Adrenal gland (tissue), 9 donors: ENCODE measurements at regions not wholly inside any gene's neighbourhood (a gene's known extent, or its start where the extent isn't known, plus 50 kb on each side); places are given as distances from the start of the nearest gene placed in this dataset.

Experiments used
- DNase-seq, 7 donors: peaks; one replicate each; pipeline ENCODE4 v3.0.0-alpha.2; 2019 to 2020
- H3K27ac ChIP-seq, 5 donors: fragments of 200-600 bp; sonication (generic) in 4 of 5; 1 replicate in 3 of 5; 2 replicates in 2 of 5; pipeline versions ENCODE4 v1.5.1 to v1.8.0; 2016 to 2020; ENCODE audit warnings: mild to moderate bottlenecking in 1 of 5
- H3K27me3 ChIP-seq: fragments of 200-600 bp; 2 replicates; pipeline ENCODE4 v1.8.0; 2021
- H3K36me3 ChIP-seq, 2 donors: fragments of 200-600 bp; replicated peaks in 1 of 2; 1 replicate in 1 of 2; 2 replicates in 1 of 2; pipeline versions ENCODE4 v1.5.1 to v1.8.0; 2018 to 2022
- H3K4me1 ChIP-seq, 2 donors: fragments of 200-600 bp; replicated peaks in 1 of 2; 1 replicate in 1 of 2; 2 replicates in 1 of 2; pipeline versions ENCODE4 v1.5.1 to v1.8.0; 2018 to 2021
- H3K4me3 ChIP-seq, 4 donors: fragments of 200-600 bp; sonication (generic) in 3 of 4; one replicate each; pipeline ENCODE4 v1.5.1; 2016 to 2018
- H3K9me3 ChIP-seq, 3 donors: fragments of 200-600 bp; sonication (generic) in 1 of 3; replicated peaks in 1 of 3; 1 replicate in 2 of 3; 2 replicates in 1 of 3; pipeline versions ENCODE4 v1.5.1 to v1.8.0; 2016 to 2021
- CTCF ChIP-seq, 6 experiments: fragments of 450-650 bp in 4 of 6; fragments of 200-600 bp in 2 of 6; sonication (generic) in 1 of 6; IDR thresholded peaks; 1 replicate in 5 of 6; 2 replicates in 1 of 6; pipeline versions ENCODE4 v1.5.1 to v1.8.0; 2016 to 2021; ENCODE audit warnings: antibody characterized with exemption in 6 of 6, mild to moderate bottlenecking in 2 of 6, moderate library complexity in 1 of 6
- POLR2A ChIP-seq, 2 donors: fragments of 450-650 bp; IDR thresholded peaks; one replicate each; pipeline ENCODE4 v1.6.1; 2017; ENCODE audit warnings: antibody characterized with exemption in 2 of 2, mild to moderate bottlenecking in 2 of 2, moderate library complexity in 1 of 2
- WGBS, 4 donors: extraction: QIAGEN DNeasy Blood & Tissue Kit in 2 of 4; methylation state at CpG; one replicate each; pipeline versions ENCODE4 v1.1.5 to v1.1.7; 2013 to 2017; 5-methylcytosine and 5-hydroxymethylcytosine counted together
- intact Hi-C, 2 donors: fragments of 100-400 bp; cut with DNase I; formaldehyde crosslinking; loops; one replicate each; pipeline versions ENCODE4 v1.14.1 to v1.15.0; 2022 to 2023
- donor health status: healthy with polysubstance abuse.
- donor health status: Bipolar disorder and iron deficiency.
- donor health status: DM: yes; HTN: yes; CAD: no.
- donor health status: DM: no; HTN: no; CAD: no.
- donor health status: DM: no; HTN: no; CAD: no.

- intact Hi-C loops: no loop called here
- Histone ChIP-seq H3K36me3 (no peaks in the 10 kb centered on the region), H3K4me3 (no peak overlapping the region), H3K4me1 (no peaks in the 10 kb centered on the region), H3K27ac (no peak overlapping the region), H3K27me3 (no peaks in the 10 kb centered on the region), H3K9me3 (no peaks in the 10 kb centered on the region)
- TF ChIP-seq POLR2A (IDR thresholded peaks at IDR 0.05) (no peak), CTCF (IDR thresholded peaks at IDR 0.05) (no peak)
- no peak for DNase-seq
- 66 to 91% (median 83%) methylated on average over 5 to 7 of the region's 7 CpGs for WGBS, 4 donors
Observed at GRCh38 chrX:113370006-113370405, 529.4 kb upstream of the AMOT start.

GRCh38 chrX:113369056-113369455, 528.4 kb upstream of the AMOT start:
- TF ChIP-seq POLR2A (IDR thresholded peaks at IDR 0.05) (no peak), CTCF (IDR thresholded peaks at IDR 0.05) (no peak)
- DNase-seq: no peak
- Histone ChIP-seq H3K4me1 (no peaks in the 10 kb centered on the region), H3K27ac (no peak overlapping the region), H3K4me3 (no peak overlapping the region), H3K27me3 (no peaks in the 10 kb centered on the region), H3K36me3 (no peaks in the 10 kb centered on the region), H3K9me3 (no peaks in the 10 kb centered on the region)
- intact Hi-C loops: no loop called here
- 66 to 86% (median 73%) methylated on average over 3 of the region's 3 CpGs for WGBS, 4 donors

GRCh38 chrX:113353134-113353533, 512.5 kb upstream of the AMOT start:
- Histone ChIP-seq H3K9me3 (no peaks in the 10 kb centered on the region), H3K27me3 (peaks cover 9% of the 10 kb centered on the region), H3K36me3 (no peaks in the 10 kb centered on the region), H3K27ac (no peak overlapping the region), H3K4me3 (no peak overlapping the region), H3K4me1 (no peaks in the 10 kb centered on the region)
- WGBS, 4 donors: 66 to 88% (median 80%) methylated on average over 6 to 9 of the region's 9 CpGs
- no peak for DNase-seq
- intact Hi-C loops: no loop called here
- TF ChIP-seq POLR2A (IDR thresholded peaks at IDR 0.05) (no peak), CTCF (IDR thresholded peaks at IDR 0.05) (no peak)

GRCh38 chrX:113330416-113330815, 489.8 kb upstream of the AMOT start:
- H3K4me1 ChIP-seq: no peaks in the 10 kb centered on the region
- H3K9me3 ChIP-seq: no peaks in the 10 kb centered on the region
- no peaks in the 10 kb centered on the region for H3K36me3 ChIP-seq
- H3K27me3 ChIP-seq: peaks cover 4% of the 10 kb centered on the region
- DNase-seq: no peak
- H3K4me3 ChIP-seq: no peak overlapping the region
- intact Hi-C loops: no loop called here
- TF ChIP-seq CTCF (IDR thresholded peaks at IDR 0.05): no peak
- TF ChIP-seq POLR2A (IDR thresholded peaks at IDR 0.05): no peak
- H3K27ac ChIP-seq: no peak overlapping the region
